Activated CD4-positive, alpha-beta T cell treated with anti-CD3 and anti-CD28 coated beads for 1 hour (primary cell): ENCODE measurements at regions not wholly inside any gene's neighbourhood (a gene's known extent, or its start where the extent isn't known, plus 50 kb on each side); places are given as distances from the start of the nearest gene placed in this dataset.
"Not testable (repeated sequence)": the region's sequence is repeated elsewhere in the genome, so short reads cannot be mapped to it uniquely, and the experiment has no call there.

Source experiments
- DNase-seq: peaks from one replicate; pipeline ENCODE4 v3.0.0-alpha.2; 2020

GRCh38 chr12:9407425-9407748, 199.2 kb upstream of the PZP start:
- not testable (repeated sequence) for DNase-seq

- no peak for DNase-seq
These were observed 198.6 kb upstream of the PZP start for GRCh38 chr12:9406564-9407424.

- no peak for DNase-seq
These were observed 197.8 kb upstream of the PZP start for GRCh38 chr12:9405886-9406563.

- DNase-seq: no peak
These were observed 196.5 kb upstream of the PZP start for GRCh38 chr12:9404469-9405260.

GRCh38 chr12:9404031-9404430, 195.8 kb upstream of the PZP start:
- no peak for DNase-seq

- DNase-seq: not testable (repeated sequence)
These were observed 194.3 kb upstream of the PZP start for GRCh38 chr12:9402432-9403040.

- not testable (repeated sequence) for DNase-seq
These were observed 188.2 kb upstream of the PZP start for GRCh38 chr12:9396367-9396766.

- not testable (repeated sequence) for DNase-seq
These were observed 187.0 kb upstream of the PZP start for GRCh38 chr12:9395220-9395619.

- no peak for DNase-seq
These were observed 184.6 kb upstream of the PZP start for GRCh38 chr12:9392842-9393241.

GRCh38 chr12:9391815-9392214, 183.6 kb upstream of the PZP start:
- DNase-seq: no peak

- no peak for DNase-seq
These were observed 182.6 kb upstream of the PZP start for GRCh38 chr12:9390761-9391160.

GRCh38 chr12:9389796-9390195, 181.6 kb upstream of the PZP start:
- no peak for DNase-seq

GRCh38 chr12:9388379-9388778, 180.2 kb upstream of the PZP start:
- no peak for DNase-seq

GRCh38 chr12:9387450-9387849, 179.3 kb upstream of the PZP start:
- no peak for DNase-seq

GRCh38 chr12:9383585-9383984, 175.4 kb upstream of the PZP start:
- DNase-seq: no peak

- no peak for DNase-seq
These were observed 173.4 kb upstream of the PZP start for GRCh38 chr12:9381619-9382018.

GRCh38 chr12:9380650-9381049, 172.5 kb upstream of the PZP start:
- DNase-seq: no peak

GRCh38 chr12:9379023-9379742, 171.0 kb upstream of the PZP start:
- DNase-seq: no peak

- DNase-seq: no peak
These were observed 170.2 kb upstream of the PZP start for GRCh38 chr12:9378430-9378835.

GRCh38 chr12:9372202-9372601, 164.0 kb upstream of the PZP start:
- DNase-seq: no peak

GRCh38 chr12:9367828-9368227, 159.6 kb upstream of the PZP start:
- DNase-seq: no peak

- DNase-seq: no peak
These were observed 159.0 kb upstream of the PZP start for GRCh38 chr12:9367201-9367600.

GRCh38 chr12:9365296-9365695, 157.1 kb upstream of the PZP start:
- DNase-seq: no peak
